ENCODE measurements at regions not wholly inside any gene's neighbourhood (a gene's known extent, or its start where the extent isn't known, plus 50 kb on each side); places are given as distances from the start of the nearest gene placed in this dataset.

DNA sequence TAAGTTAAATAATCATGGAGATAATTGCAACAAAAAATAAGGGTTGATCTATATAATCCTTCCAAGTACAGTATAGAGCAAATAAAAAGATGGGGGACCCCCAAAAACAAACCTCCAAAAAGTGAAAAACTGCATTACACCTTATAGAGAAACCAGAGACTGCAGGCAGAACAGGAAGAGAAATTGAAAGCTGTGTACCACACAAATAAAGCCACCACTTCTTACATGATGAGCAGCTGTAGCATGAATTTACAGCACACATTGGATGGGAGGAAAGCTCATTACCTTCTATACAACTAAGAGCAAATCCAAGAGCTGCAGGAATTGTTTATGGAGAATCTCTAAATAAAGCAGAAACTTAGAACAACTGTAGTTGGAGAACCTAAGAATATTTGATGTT is 152.4 kb upstream of the PDE5A start:
- DNase-seq, result no peak
- intact Hi-C loops (cut with DNase I), result no loop called here

DNA sequence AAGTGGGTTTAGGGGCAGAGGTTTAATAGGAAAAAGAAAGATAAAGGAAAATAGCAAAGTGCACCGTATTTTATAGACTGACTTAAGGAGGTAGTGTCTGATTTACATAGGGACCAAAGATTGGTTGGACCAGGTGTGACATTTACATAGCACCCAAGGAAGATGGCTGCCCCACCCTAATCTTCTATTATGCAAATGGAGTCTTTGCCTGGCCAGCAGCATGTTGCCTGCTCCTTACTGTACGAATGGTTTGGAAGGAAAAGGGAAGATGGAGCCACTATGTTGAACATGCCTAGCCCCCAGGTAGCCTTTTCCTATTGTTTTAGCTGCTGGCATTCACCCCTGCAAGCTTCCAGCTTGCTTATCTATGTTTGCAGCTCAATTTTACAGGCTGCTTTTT is 146.2 kb upstream of the PDE5A start:
- DNase-seq, result no peak
- intact Hi-C loops (cut with DNase I), result no loop called here

DNA sequence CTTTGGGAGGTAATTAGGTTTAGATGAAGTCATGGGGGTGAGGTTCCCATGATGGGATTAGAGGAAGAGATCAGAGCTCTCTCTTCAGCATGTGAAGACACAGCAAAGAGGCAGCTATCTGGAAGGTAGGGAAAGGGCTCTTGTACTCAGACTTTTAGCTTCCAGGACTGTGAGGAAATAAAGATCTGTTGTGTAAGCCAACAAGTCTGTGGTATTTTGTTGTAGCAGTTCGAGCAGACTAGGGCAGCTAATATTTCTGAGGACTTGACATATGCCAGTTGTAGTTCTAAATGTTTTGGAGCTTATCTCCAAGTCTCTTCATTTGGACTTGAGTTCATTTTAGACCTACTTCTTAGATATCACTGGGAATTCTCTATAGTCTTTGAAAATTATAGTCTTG is 137.3 kb upstream of the PDE5A start:
- DNase-seq, result no peak
- intact Hi-C loops (cut with DNase I), result no loop called here

DNA sequence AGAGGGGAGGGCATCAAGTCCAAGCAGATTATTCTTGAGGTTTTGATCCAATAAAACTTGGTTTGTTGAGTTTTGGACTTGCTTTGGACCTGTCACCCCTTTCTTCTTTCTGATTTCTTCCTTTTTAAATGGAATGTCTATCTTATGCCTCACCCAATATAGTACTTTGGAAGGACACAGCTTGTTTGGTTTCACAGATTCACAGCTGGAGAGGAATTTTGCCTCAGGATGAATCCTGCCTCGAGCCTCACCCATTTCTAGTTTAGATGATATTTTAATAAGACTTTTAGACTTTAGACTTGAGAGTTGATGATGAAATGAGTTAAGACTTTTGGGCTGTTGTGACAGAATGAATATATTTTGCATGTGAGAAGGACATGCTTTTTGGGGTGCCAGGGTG is 136.9 kb upstream of the PDE5A start:
- no peak for DNase-seq
- intact Hi-C loops (cut with DNase I), result no loop called here

DNA sequence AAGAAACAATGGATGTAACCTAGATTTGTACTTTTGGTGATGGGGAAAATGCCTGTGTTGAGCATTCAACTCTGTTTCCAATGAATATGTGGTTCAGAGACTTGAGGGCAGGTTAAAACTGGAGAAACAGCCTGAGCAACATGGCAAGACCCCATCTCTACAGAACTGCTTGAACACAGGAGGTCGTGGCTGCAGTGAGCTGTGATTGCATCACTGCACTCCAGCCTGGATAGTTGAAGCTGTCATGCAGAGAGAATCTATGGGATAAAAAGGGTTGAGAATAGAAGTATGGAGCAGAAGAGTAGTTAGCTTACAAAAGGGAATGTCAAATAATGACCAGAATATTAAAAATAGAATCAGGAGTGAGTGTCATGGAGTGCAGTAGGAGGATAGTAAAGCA is 134.8 kb upstream of the PDE5A start:
- intact Hi-C loops (cut with DNase I), result no loop called here
- DNase-seq, result no peak

DNA sequence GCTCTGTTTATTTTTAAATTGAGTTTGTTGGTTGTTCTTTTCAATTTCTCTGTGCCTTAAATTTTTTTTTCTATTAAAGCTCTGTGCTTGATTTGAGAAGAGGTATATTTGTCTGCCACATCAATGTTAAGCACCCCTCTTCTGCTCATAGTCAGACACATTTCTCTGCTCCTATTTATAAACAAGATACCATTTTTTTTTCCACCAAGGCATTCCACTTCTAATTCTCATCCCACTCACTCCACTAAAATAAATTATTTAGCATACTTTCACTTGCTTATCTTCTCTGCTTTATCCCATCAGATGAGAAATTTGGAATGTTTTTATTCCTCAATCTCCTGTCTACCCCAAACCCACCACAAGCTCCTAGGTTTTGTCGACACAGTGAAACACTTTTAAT is 127.0 kb upstream of the PDE5A start:
- DNase-seq, result no peak
- intact Hi-C loops (cut with DNase I), result no loop called here

DNA sequence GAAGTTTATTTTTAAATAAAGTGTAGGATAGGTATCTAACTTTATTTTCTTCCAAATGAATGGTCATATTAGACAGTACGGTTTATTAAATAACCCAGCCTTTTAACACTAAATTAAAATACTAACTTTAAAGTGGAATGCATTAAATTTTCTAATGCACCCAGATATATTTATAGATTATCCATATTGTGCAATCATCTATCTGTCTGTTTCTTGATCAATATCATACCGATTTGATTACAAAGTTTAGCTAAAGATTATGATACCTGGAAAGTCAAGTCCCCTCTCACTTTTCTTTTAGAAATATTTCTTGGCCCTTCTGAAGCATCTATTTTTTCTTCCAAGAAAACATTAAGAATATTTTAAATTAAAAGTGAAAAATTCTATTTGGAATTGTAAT is 124.3 kb upstream of the PDE5A start:
- DNase-seq, result no peak
- intact Hi-C loops (cut with DNase I), result no loop called here

DNA sequence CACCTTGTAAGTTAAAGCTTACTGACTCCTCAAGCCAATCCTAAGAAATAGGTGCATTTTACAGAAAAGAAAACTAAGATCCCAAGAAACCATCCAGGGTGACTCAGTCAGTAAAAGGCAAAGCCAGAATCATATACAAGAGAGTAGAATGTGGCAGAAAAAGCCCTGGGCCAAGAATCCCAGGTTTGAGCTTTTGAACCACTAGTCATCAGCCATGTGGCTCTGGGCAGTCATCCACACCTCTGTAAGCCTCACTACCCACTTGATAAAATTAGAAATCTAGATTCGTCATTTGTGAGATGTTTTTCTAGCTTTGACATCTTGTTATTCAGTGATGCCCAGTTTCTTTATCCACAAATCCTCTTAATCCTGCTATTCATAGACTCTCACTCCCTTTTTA is 122.2 kb upstream of the PDE5A start:
- DNase-seq, result no peak
- intact Hi-C loops (cut with DNase I), result no loop called here

DNA sequence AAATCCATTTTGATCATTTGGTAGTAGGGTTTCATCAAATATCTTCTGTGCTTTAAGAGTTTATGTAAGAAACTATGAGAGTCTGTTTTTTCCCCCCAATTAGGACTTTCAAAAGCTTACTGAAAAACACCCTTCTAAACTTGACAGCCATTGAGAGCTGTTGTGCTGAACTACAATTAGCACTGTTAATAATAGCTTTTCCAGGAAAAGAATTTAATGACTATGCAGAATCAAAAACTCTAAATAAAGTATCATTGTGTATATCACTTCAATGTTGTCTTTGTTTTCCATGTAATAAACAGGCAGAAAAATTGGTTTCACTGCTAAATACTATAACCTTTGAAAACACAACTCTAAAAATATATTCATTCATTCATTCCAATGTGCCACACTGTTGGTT is 121.4 kb upstream of the PDE5A start:
- intact Hi-C loops (cut with DNase I), result no loop called here
- DNase-seq, result no peak

DNA sequence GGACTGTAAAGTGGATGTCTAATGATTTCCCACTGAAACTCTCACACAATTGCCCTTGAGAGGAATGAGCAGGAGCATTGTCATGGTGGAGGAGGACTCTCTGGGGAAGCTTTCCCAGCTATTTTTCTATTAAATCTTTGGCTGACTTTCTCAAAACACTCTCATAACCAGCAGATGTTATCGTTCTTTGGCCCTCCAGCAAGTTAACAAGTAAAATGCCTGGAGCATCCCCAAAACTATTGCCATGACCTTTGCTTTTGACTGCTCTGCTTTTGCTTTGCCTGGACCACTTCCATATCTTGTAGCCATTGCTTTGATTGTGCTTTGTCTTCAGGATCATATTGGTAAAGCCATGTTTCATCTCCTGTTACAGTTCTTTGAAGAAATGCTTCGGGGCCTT is 120.2 kb upstream of the PDE5A start:
- no peak for DNase-seq
- intact Hi-C loops (cut with DNase I), result no loop called here

DNA sequence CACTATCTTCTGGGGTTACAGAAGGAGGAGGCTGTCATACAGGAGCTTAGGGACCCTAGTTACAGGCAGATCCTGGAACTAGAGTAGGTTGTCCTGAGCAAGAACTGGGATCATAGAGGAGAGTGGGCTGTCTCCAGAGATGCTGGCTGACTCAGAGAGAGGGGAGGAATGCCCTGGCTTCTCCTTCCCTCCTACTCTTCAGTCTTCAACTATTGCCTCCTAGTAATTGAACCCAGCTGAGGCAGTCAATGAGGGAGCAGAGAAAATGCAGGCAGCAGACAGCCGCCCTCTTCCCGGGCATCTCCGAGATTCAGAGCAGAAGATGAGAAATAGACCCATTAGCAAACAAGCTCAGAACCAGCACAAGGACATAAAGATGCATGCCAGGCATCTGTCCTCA is 118.3 kb upstream of the PDE5A start:
- DNase-seq, result no peak
- intact Hi-C loops (cut with DNase I), result no loop called here

DNA sequence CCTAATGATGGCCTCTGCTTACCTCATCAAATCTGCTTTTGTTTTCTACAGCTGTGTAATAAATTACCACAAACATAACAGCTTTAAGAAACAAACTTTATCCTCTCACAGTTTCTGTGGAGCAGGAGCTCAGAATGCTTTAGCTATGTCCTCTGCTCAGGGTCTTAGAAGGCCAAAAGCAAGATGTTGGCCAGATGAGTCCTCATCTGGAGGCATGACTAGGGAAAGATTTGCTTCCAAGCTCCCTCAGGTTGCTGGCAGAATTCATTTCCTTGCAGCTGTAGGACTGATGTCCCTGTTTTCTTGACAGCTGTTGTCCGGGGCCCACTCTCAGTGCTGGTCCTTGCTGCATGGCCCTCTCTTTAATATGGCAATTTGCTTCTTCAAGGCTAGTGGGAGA is 116.7 kb upstream of the PDE5A start:
- intact Hi-C loops (cut with DNase I), result no loop called here

DNA sequence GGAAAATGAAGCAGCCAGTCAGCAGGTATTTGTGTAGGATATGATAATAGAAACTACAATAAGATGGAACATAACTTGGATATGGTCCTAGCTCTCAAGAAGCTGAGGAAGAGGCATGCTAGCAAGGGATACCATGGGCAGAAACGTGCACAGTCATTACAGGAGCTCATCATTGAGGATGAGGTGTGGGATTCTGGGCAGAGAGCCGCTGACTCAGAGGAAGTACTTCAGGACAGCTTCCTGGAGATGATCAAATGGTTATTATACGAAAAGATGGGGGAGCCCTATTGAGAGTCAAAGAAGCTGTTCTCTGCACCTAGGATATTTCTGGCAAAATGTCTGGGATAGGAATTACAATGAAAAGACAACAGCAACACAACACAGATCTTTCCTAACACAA is 116.0 kb upstream of the PDE5A start:
- DNase-seq, result no peak
- intact Hi-C loops (cut with DNase I), result no loop called here

More for the DNA sequence above, 116.7 kb upstream of the PDE5A start:
- no peak for DNase-seq

DNA sequence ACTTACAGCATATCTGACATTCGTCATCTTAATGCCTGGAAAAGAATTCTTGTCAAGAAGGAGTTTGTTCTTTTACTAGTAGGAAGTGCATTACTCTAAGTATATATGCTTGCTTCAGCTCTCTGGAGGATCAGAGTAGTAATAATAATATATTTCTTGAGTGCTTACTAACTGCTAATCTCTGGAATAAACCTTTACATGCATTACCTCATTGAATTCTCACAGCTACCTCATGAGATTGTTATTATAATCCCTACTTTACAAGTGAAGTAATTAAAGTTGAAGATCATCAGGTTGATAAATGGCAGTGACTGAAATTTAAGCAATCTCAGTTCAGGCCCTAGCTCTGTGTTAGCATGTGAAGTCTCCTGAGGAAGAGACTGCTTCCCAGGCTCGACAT is 115.0 kb upstream of the PDE5A start:
- intact Hi-C loops (cut with DNase I), result no loop called here
- DNase-seq, result no peak

DNA sequence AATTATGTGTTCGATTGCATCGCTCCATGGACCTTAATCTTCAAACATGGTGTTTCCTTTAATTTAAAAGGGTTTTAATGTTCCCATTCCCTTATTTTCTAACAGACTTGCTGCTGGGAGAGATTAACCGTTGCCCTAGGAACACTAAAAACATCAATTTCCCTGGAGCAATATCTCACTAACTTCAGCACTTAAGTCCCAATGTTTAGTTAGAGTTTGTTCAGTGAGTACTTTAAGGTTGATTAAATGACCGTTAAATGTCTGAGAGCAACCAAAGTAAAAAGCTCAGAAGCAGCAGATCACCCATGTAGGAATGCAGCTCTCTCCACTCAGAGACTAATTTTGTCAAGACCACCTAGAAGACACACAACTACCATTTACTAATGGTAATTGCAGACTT is 111.2 kb upstream of the PDE5A start:
- intact Hi-C loops (cut with DNase I), result no loop called here
- DNase-seq, result no peak

DNA sequence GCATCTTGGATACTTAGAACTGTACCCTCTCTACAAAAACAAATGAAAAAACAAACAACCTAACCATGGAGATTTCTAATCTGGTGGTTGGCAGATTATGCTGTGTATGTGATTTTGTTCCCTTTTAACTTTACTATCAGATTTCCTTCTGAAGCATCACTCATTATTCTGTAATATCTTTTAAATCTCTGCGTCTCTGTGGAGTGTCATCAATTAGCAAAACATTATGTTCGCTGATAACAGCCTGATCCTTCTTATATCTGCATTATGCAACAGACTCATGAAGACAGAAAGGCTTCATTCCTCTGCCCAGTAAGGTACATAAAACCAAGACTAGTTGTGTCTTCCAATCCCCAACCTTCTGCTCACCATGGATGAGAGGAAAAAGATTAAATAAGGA is 110.3 kb upstream of the PDE5A start:
- no peak for DNase-seq
- intact Hi-C loops (cut with DNase I), result no loop called here

DNA sequence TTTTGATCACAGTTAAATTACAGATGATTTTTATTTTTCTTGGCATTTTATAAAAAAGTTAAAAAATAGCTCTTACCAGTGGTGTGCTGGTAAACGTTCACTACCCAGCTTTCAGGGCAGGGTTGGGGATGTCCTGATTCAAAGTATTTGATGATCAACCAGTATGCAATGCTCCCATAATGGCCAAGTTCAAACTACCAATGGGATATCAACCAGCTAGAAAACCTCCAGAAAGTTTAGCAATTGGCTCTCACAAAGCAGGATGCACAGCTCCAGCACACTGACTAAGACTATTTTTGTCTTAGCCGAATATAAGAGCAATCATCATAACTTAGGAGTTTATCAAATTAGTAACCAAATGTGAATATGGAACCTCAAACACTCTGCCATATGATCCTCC is 108.0 kb upstream of the PDE5A start:
- intact Hi-C loops (cut with DNase I), result no loop called here
- no peak for DNase-seq

DNA sequence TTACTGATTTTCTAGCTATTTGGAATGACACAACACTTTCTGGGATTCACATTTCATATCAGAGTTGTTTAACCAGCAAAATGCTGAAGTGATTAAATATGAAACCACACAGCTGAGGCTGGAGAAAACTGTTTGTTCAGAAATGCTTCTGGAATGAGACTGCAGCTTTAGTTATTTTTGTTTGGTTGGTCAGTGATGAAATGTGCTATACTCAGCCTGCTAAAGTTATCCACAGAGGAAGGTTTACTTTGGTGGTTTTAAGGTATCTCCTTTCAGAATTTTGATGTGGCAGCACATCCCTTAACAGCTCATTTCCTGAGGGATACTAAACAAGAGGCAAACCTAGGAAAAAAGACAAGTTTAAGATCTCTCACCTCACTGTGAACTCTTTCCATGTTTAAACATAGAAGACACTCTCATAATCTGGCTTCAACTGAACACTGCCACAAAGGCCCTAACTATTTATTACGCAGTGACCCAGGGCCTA is 106.6 kb upstream of the PDE5A start:
- DNase-seq, result no peak
- intact Hi-C loops (cut with DNase I), result no loop called here

DNA sequence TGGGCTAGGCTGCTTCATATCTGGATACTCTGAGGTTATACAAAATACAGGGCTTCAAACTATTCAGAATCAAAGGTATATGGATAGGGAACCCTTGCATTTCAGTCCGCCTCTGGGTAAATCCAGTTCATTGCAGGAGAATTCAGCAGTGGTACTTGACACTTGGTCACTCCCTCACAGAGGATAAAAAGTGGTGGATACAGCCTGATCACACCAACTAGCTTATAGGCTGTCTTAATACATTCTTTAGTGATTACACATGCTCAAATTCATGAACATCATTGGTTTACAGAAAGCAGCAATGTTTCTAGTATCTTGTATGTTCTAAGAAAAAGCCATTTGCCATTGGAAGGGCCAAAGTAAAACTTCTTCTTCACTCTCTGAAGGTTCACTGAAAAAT is 104.8 kb upstream of the PDE5A start:
- intact Hi-C loops (cut with DNase I), result no loop called here
- no peak for DNase-seq

DNA sequence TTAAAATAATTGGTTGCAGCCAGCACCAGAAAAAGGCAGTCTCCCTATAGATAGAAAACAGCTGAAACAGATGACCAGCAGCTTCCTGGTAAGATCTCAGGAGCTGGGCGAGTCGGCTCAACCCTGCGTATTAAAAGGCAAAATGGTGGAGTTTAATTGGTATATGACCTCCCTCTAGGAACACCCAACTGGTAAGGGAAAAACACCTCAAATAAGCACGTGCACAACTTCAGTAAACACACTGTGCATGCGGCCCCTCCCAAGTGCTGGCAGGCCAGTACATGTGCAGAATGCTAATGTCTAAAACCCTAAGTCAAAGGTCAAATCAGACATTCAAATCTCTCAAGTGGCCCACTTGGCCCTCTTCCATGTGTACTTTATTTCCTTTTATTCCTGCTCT is 103.2 kb upstream of the PDE5A start:
- intact Hi-C loops (cut with DNase I), result no loop called here
- DNase-seq, result no peak

DNA sequence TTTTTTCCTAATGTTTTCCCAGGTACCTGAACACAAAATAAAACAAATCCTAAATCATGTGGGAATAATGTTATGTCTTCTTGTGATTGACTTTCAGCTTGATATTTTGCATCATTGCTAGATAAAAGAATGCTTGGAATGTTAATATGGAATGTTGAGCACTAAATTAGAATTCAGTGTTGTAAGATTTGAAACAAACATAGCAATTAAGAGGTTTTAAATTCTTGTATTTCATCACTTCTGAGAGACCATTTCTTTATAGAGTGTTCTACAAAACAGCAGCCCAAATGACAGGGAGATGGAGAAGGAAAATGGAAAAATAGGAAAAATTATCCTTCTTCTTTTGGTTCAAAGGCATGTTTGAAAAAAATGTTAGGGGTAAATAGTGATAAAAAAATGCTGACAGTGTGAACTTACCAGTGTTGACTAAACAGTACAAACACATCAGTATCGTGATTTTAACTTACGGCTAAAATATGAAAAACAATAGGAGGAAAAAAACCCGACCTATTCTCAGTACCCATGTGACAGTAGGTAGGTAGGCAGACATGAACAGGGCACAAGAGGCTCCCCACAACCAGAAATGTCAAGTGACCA is 102.6 kb upstream of the PDE5A start:
- DNase-seq, result no peak
- intact Hi-C loops (cut with DNase I), result no loop called here

DNA sequence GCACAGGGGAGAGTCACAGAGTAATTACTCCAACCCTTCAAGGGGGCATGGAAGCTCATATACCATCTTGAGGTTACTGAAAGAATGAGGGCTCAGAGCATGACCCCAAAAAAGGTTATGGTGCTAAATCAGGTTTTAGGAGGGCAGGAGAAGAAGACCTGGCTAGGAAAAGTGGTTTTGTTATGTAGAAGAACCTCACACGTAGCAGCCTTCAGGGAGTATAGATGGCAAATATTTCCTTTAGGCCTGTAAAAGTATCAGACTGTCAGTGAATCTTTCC is 102.0 kb upstream of the PDE5A start:
- intact Hi-C loops (cut with DNase I), result no loop called here
- DNase-seq, result no peak
